Activated B cell treated with CpG ODN at 0.5 μM for 24 hours (primary cell): ENCODE measurements at regions not wholly inside any gene's neighbourhood (a gene's known extent, or its start where the extent isn't known, plus 50 kb on each side); places are given as distances from the start of the nearest gene placed in this dataset.

Experiments used
- ATAC-seq: fragments of 200-7000 bp; cut with Tn5 transposase; one replicate; pipeline ENCODE4 v1.10.0; 2021; ENCODE audit warnings: low read depth, mild to moderate bottlenecking, moderate library complexity
- CTCF ChIA-PET: fragments of 350-600 bp; sonication (Branson Sonifier 250); formaldehyde crosslinking; loops from one replicate; lab custom pipeline; 2021; ENCODE audit warnings: antibody characterized with exemption; lab: Charles Lee
- POLR2A ChIA-PET: fragments of 350-600 bp; sonication (Branson Sonifier 250); formaldehyde crosslinking; loops from one replicate; lab custom pipeline; 2021; ENCODE audit warnings: antibody characterized with exemption; lab: Charles Lee
- DNase-seq: peaks from one replicate; pipeline ENCODE4 v3.0.0; 2022
- H3K27ac Mint-ChIP-seq: one replicate; pipeline ENCODE4 v1.8.0; 2020; ENCODE audit warnings: mixed read lengths
- H3K27me3 Mint-ChIP-seq: one replicate; pipeline ENCODE4 v1.8.0; 2021; ENCODE audit warnings: mixed read lengths
- H3K36me3 Mint-ChIP-seq: one replicate; pipeline ENCODE4 v1.8.0; 2021; ENCODE audit warnings: low read depth, mixed read lengths
- H3K4me1 Mint-ChIP-seq: one replicate; pipeline ENCODE4 v1.8.0; 2021; ENCODE audit warnings: mixed read lengths
- H3K4me3 Mint-ChIP-seq: one replicate; pipeline ENCODE4 v1.8.0; 2020; ENCODE audit warnings: mild to moderate bottlenecking, mixed read lengths
- H3K9me3 Mint-ChIP-seq: one replicate; pipeline ENCODE4 v1.8.0; 2020; ENCODE audit warnings: mixed read lengths
- intact Hi-C: fragments of 100-400 bp; cut with micrococcal nuclease; formaldehyde crosslinking; loops from one replicate; pipeline ENCODE4 v1.15.1; 2024
- TF ChIP-seq, protein P1 (sequence below): fragments of 200-600 bp; IDR thresholded peaks from one replicate; pipeline ENCODE4 v1.8.0; 2022; ENCODE audit warnings: antibody characterized with exemption, mild to moderate bottlenecking

DNA sequence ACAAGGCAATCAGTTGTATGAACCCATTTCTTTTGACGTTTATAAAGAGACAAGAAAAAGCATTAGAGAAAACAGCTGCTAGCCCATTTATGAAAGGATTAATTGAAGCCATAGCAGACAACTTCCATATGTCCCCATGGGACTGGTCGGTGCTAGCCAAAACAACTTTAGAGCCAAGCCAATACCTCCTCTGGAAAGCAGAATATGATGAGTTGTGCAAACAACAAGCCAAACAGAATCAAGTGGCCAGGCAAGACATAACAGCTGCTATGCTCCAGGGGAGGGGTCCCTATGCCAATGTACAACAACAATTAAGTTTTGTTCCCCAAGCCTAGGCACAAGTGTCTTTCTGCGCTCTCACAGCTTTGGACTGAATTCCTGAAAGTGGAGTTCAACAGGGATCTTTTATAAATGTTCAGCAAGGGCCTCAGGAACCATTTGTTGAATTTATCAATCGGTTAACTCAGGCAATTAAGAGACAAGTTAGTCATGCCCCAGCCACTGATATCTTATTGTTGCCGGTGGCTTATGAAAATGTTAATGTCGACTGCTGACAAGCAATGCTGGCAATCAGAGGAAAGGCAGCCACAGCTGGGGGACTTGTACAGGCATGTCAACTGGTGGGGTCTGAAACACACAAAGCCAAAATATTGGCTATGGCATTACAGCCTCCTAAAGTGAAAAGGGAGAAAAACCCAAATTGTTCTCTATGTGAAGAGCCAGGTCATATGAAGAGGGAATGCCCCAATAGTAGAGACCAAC, 1593.1 kb upstream of the TENM4 start:
- H3K27ac Mint-ChIP-seq: no peak overlapping the region
- no peaks in the 10 kb centered on the region for H3K27me3 Mint-ChIP-seq
- TF ChIP-seq, protein P1, sequence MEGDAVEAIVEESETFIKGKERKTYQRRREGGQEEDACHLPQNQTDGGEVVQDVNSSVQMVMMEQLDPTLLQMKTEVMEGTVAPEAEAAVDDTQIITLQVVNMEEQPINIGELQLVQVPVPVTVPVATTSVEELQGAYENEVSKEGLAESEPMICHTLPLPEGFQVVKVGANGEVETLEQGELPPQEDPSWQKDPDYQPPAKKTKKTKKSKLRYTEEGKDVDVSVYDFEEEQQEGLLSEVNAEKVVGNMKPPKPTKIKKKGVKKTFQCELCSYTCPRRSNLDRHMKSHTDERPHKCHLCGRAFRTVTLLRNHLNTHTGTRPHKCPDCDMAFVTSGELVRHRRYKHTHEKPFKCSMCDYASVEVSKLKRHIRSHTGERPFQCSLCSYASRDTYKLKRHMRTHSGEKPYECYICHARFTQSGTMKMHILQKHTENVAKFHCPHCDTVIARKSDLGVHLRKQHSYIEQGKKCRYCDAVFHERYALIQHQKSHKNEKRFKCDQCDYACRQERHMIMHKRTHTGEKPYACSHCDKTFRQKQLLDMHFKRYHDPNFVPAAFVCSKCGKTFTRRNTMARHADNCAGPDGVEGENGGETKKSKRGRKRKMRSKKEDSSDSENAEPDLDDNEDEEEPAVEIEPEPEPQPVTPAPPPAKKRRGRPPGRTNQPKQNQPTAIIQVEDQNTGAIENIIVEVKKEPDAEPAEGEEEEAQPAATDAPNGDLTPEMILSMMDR: no peak
- H3K4me3 Mint-ChIP-seq: no peak overlapping the region
- H3K36me3 Mint-ChIP-seq: no peaks in the 10 kb centered on the region
- intact Hi-C loops: no loop called here
- ChIA-PET POLR2A (no interaction called here), CTCF (no interaction called here)
- DNase-seq (no peak), ATAC-seq (no peak)
- peaks cover 20% of the 10 kb centered on the region for H3K9me3 Mint-ChIP-seq
- H3K4me1 Mint-ChIP-seq: no peaks in the 10 kb centered on the region

DNA sequence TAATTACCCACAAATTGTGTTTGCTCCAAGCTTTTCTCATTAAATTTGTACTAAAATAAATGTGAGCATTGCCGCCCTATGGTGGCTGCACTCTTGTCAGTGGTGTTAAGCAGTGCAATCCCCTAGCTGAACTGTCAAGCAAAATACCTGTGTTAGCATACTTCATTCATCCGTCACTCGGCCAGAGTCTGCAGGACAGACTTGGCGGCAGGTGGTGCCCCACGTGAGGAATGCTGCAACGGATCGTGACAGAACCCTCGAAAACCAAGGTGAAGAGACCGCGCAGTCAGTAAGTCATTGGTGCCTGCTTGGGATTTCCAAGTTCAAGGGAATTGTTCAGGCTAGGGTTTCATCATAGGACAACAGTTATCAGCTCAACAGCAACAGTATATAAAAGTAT, 1592.1 kb upstream of the TENM4 start:
- Mint-ChIP-seq H3K4me3 (no peak overlapping the region), H3K4me1 (no peaks in the 10 kb centered on the region), H3K27ac (no peak overlapping the region), H3K36me3 (no peaks in the 10 kb centered on the region), H3K27me3 (no peaks in the 10 kb centered on the region), H3K9me3 (peaks cover 19% of the 10 kb centered on the region)
- intact Hi-C loops: no loop called here
- POLR2A ChIA-PET: no interaction called here
- no peak for ATAC-seq
- DNase-seq: no peak
- TF ChIP-seq, protein P1: no peak
- CTCF ChIA-PET: no interaction called here

DNA sequence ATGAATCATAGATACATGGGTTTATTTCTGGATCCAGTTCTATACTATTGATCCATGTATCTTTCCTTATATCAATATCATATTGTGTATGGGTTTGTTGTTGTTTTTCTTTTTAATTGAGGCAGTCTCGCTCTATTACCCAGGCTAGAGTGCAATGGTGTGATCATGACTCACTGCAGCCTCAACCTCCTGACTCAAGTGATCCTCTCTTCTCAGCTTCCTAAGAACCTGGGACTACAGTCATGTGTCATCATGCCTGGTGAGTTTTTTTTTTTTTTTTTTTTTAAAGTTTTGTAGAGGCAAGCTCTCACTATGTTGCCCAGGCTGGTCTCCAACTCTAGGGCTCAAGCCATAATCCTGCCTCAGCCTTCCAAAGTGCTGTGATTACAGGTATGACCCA, 1589.4 kb upstream of the TENM4 start:
- CTCF ChIA-PET: no interaction called here
- DNase-seq (no peak), ATAC-seq (no peak)
- POLR2A ChIA-PET: no interaction called here
- TF ChIP-seq, protein P1: no peak
- peaks cover 6% of the 10 kb centered on the region for H3K9me3 Mint-ChIP-seq
- no peak overlapping the region for H3K27ac Mint-ChIP-seq
- no peaks in the 10 kb centered on the region for H3K36me3 Mint-ChIP-seq
- H3K27me3 Mint-ChIP-seq: no peaks in the 10 kb centered on the region
- no peak overlapping the region for H3K4me3 Mint-ChIP-seq
- intact Hi-C loops: no loop called here
- H3K4me1 Mint-ChIP-seq: no peaks in the 10 kb centered on the region

DNA sequence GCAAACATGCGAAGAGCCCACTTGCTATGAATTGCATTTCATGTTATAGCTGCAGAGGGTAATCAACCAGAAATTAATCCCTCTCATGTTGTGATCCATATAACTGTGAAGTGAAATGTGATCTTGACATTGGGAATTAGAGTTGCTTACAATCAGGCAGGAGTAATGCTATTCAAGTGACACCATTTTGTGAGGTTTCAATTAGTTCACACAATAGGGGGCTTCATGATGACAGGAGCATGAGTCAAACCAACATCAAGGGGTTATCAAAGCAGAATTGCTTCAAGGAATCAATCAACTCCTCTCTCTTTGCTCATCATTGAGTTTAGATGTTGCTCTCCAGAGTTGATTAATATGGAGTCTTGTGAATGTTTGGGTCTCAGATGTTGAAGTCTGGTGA, 1585.2 kb upstream of the TENM4 start:
- Mint-ChIP-seq H3K27ac (no peak overlapping the region), H3K4me1 (no peaks in the 10 kb centered on the region), H3K9me3 (peaks cover 2% of the 10 kb centered on the region), H3K36me3 (no peaks in the 10 kb centered on the region), H3K27me3 (no peaks in the 10 kb centered on the region), H3K4me3 (no peak overlapping the region)
- ATAC-seq: no peak
- ChIA-PET POLR2A (no interaction called here), CTCF (no interaction called here)
- intact Hi-C loops: no loop called here
- no peak for DNase-seq
- TF ChIP-seq, protein P1: no peak

DNA sequence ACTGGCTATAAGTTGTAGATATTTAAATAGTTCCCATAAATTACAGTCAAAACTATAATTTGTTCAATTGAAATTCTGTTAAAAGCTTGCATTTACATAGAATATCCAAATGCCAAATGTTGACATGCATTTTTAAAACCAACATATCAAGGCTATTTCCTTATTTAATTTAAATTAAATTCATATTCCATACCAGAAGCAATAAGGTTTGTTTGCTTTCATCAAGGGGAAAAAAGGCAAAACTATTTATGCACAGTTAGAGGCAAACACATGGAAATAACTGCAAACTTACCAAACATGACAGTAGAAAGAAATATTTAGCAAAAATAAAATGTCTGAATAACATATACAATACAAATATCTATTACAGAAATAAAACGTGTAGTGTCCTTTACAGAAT, 1581.2 kb upstream of the TENM4 start:
- H3K9me3 Mint-ChIP-seq: no peaks in the 10 kb centered on the region
- TF ChIP-seq, protein P1: no peak
- POLR2A ChIA-PET: no interaction called here
- no peak overlapping the region for H3K4me3 Mint-ChIP-seq
- no peaks in the 10 kb centered on the region for H3K36me3 Mint-ChIP-seq
- no peak for ATAC-seq
- CTCF ChIA-PET: no interaction called here
- H3K27me3 Mint-ChIP-seq: no peaks in the 10 kb centered on the region
- intact Hi-C loops: no loop called here
- H3K27ac Mint-ChIP-seq: no peak overlapping the region
- no peak for DNase-seq
- H3K4me1 Mint-ChIP-seq: no peaks in the 10 kb centered on the region
